HG02981 (cell line): ENCODE measurements at regions not wholly inside any gene's neighbourhood (a gene's known extent, or its start where the extent isn't known, plus 50 kb on each side); places are given as distances from the start of the nearest gene placed in this dataset.
"Not testable (repeated sequence)": the region's sequence is repeated elsewhere in the genome, so short reads cannot be mapped to it uniquely, and the experiment has no call there.

Experiments
- ATAC-seq: cut with Tn5 transposase; IDR thresholded peaks from one replicate; pipeline ENCODE4 v1.9.1; 2021; ENCODE audit warnings: mild to moderate bottlenecking, moderate library complexity; ENCODE audit not compliant: unreplicated experiment

- no peak for ATAC-seq
These were observed 607.2 kb downstream of the HTR1B start for GRCh38 chr6:76856065-76856464.

- ATAC-seq, result no peak
These were observed 610.5 kb downstream of the HTR1B start for GRCh38 chr6:76852776-76853175.

- ATAC-seq, result not testable (repeated sequence)
These were observed 613.9 kb downstream of the HTR1B start for GRCh38 chr6:76849274-76849970.

GRCh38 chr6:76843054-76843822 lies 620.1 kb downstream of the HTR1B start:
- no peak for ATAC-seq

GRCh38 chr6:76840865-76841264 lies 622.4 kb downstream of the HTR1B start:
- no peak for ATAC-seq

GRCh38 chr6:76840041-76840745 lies 623.1 kb downstream of the HTR1B start:
- no peak for ATAC-seq

GRCh38 chr6:76839505-76839904 lies 623.8 kb downstream of the HTR1B start:
- no peak for ATAC-seq

GRCh38 chr6:76837564-76837963 lies 625.7 kb downstream of the HTR1B start:
- ATAC-seq, result no peak

GRCh38 chr6:76835695-76836094 lies 627.6 kb downstream of the HTR1B start:
- no peak for ATAC-seq

GRCh38 chr6:76835293-76835692 lies 628.0 kb downstream of the HTR1B start:
- ATAC-seq, result no peak

GRCh38 chr6:76834399-76834798 lies 628.9 kb downstream of the HTR1B start:
- ATAC-seq, result no peak

- ATAC-seq, result no peak
These were observed 632.0 kb downstream of the HTR1B start for GRCh38 chr6:76831299-76831698.

- ATAC-seq, result not testable (repeated sequence)
These were observed 639.7 kb downstream of the HTR1B start for GRCh38 chr6:76823578-76823977.

- ATAC-seq, result no peak
These were observed 644.8 kb downstream of the HTR1B start for GRCh38 chr6:76818451-76818850.

GRCh38 chr6:76817429-76817828 lies 645.9 kb downstream of the HTR1B start:
- ATAC-seq, result no peak

- no peak for ATAC-seq
These were observed 648.5 kb downstream of the HTR1B start for GRCh38 chr6:76814496-76815458.

- ATAC-seq, result no peak
These were observed 653.0 kb downstream of the HTR1B start for GRCh38 chr6:76810286-76810685.

- no peak for ATAC-seq
These were observed 660.2 kb downstream of the HTR1B start for GRCh38 chr6:76803038-76803580.

GRCh38 chr6:76792394-76792793 lies 670.9 kb downstream of the HTR1B start:
- no peak for ATAC-seq

GRCh38 chr6:76790881-76791280 lies 672.4 kb downstream of the HTR1B start:
- no peak for ATAC-seq
